NCI-H128 (cell line): ENCODE measurements at regions not wholly inside any gene's neighbourhood (a gene's known extent, or its start where the extent isn't known, plus 50 kb on each side); places are given as distances from the start of the nearest gene placed in this dataset.
"Not testable (repeated sequence)": the region's sequence is repeated elsewhere in the genome, so short reads cannot be mapped to it uniquely, and the experiment has no call there.

Experiments
- DNase-seq: peaks from one replicate; lab custom pipeline; 2025; ENCODE audit not compliant: unreplicated experiment; lab: John Stamatoyannopoulos, UW

DNA sequence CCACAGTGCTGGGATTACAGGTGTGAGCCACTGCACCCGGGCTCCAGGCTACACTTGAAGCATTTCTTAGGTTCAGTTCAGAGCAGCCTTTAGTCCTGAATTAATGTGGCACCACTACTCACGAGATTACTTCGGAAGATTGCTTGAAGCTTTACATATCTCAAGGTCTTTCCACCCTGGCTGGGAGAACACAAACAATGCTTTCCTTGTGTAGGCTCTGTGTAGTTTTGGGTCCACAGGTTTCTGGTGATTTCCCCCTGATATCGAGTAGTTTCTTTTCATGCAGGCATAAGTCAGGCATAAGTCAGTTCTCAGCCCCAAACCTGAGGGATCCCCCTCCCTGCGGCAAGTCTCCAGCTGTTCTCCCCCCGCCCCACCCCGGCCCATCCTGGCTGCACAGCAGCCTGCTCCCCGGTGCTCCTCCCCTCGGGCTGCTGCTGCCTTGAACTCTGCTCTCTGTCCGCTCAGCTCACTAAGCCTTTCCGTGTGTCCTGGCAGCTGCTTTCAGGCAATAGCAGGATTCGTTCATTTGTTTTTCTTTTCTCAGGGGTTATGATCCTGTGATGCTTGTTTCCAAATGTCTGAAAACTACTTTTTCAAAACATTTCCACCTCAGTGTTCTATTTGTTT is 417.7 kb downstream of the TMEM121 start:
- no peak for DNase-seq

DNA sequence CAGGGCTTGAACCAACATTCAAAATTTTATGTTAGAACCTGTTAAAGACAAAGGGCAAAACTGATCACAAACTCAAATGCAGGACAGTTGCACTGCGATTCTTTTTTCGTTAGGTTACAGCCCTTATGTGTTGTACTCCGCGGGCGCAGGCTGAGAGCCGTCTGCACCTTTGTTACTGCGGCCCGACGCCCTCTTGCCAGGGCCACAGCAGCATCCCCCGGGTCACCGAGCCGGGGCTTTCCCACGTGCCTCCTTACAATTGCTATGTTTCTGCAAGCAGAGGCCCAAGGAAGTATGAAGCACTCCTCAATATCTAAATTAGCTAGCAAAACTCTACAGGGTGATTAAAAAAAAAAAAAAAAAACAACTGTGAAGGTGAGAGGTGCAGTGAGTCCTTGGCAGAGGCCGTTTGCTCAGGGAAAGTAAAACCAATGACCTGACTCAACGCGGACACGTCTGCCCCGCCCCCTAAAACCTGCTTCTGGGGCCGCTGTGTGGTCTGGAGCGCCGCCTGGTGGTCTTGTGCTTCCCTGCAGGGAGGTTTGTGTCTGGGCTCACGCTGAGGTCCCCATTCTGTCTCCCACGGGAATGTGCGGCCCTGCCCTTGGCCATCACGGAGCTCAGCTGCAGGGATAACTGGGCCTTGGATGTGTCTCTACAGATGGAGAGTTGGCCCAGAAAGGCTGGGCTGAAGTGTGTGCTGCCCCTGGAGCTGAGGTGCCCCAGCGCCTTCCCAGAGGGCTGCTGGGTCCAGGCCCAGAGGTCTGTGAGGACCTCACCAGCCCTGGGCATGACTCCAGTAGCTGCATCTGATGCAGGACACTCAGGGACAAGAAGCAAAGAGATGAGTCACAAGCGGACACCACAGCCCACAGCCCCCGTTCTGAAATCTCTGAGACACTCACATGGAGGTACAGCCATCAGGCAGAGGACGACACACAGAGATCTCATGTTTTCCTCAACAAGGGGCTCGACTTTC is 418.5 kb downstream of the TMEM121 start:
- no peak for DNase-seq

DNA sequence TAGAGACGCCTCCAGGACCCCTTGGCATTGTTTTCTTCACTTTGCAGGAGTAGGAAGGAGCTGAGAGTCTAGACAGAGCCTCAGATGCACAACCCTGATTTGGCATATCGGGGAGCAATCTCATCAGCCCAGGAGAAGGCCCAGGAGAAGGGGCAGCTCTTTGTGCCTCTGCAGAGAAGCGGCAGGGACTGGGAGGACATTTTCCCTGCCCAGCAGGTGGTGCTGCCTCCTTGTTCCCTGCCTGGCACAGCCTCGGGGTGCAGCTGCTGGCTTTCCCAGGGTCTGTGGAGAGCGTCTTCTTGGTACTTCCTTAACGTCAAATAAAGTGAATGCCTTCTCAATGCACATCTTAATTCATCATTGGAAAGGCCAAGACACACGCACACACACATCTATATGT is 419.5 kb downstream of the TMEM121 start:
- no peak for DNase-seq

DNA sequence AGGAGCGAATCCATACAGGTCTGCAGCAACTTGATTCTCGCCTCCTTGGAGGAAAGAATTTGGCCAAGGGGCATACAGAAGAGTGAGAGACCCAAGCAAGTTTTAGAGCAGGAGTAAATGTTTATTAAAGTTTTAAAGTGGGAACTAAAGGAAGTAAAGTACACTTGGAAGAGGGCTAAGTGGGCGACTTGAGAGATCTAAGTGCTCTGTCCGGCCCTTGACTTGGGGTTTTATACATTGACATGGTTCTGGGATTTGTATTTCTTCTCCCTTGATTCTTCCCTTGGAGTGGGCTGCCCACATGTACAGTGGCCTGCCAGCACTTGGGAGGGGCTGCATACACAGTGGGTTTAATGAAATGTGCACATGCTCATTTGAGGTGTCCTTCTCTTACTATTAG is 421.2 kb downstream of the TMEM121 start:
- no peak for DNase-seq

DNA sequence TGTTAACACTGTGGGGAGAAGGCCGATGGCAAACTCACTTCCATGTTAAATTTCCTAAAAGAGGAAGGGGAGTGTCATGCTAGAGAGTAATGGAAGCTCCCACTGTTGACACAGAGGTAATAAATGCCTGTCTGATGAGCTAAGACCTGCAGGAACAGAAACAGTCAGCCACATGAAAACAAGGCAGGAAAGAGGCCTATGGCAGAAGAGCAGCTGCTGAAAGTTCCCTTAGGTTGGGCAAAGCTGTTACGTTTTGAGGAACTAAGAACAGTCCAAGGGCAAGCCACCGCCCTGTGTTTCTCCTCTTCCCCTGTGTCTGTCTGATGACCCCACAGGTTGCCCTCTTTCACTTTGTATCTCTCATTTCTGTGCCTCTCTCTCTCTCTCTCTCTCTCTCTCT is 422.6 kb downstream of the TMEM121 start:
- not testable (repeated sequence) for DNase-seq

DNA sequence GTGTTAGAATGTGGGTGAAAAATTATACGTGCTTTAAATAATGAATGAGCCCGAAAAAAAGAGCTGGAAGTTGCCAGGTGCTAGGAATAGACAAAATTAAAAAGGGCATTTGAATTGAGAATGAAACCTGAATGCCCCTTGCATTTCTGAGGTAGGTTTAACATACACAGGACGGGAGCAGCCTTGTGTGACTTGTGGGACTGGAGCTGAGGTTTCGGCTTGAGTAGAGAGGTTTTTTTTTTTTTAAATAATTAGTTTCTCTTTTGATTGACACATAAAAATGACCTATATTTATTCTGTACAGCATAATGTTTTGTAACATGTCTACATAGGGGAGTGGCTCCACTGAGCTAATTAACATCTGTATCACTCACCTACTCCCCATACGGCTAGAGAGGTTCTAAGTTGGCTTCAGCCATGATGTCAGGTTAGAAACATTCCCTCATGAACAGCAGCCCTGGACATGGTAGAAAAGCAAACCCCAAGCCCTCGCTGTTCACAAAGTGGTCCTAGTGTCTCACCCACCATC is 424.0 kb downstream of the TMEM121 start:
- DNase-seq: not testable (repeated sequence)

DNA sequence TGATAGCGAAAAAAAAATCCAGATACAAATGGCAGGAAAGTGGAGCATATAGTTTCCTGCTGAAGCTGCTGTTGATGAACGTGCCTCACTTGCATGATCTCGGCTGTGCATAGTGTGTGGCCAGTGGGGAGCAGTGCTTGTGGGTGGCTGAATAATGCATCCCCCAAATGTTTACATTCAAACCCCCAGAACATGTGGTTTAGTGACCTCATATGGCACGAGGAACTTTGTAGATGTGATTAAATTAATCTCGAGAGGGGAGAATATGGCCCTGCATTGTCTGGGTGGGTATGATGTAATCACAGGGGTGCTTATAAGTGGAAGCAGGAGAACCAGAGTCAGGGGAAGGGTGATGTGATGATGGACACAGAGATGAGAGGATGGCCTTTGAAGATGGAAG is 425.0 kb downstream of the TMEM121 start:
- DNase-seq: no peak

DNA sequence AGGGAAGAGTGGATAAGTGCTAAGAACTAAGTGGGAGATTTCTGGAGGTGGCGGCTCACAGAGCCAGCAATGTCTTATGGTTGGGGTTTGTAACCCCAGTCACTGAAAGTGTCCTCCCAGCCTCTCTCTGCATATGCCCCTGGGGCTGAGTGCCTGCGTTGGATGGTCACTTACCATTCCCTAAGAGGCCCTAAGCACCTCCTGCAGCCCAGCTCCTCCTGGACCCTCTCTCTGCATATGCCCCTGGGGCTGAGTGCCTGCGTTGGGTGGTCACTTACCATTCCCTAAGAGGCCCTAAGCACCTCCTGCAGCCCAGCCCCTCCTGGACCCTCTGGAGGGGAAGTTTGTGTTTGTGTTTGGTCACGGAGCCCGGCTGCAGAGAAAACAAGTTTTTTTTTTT is 425.8 kb downstream of the TMEM121 start:
- DNase-seq: no peak

DNA sequence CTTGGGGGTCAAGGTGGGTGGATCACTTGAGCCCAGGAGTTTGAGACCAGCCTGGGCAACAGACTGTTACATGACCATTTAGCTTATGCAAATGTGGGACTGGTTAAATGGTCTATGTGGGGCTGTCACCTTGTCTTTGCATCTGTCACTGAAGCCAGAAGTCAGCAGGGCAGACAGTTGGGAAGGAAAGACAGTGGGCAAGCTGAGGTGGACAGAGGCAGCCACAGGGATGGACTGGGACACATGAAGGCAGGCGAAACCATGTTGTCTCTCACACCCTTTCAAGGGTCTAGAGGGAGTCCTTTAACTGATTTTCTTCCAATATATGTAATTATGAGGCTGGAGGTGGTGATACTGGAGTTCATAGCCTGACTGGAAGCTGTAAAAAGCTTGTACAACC is 426.4 kb downstream of the TMEM121 start:
- DNase-seq: no peak

DNA sequence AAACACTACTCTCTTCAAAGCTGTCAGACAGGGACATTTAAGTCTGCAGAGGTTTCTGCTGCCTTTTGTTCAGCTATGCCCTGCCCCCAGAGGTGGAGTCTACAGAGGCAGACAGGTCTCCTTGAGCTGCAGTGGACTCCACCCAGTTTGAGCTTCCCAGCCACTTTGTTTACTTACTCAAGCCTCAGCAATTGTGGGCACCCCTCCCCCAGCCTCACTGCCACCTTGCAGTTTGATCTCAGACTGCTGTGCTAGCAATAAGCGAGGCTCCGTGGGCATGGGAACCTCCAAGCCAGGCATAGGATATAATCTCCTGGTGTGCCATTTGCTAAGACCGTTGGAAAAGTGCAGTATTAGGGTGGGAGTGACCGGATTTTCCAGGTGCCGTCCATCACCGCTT is 435.2 kb downstream of the TMEM121 start:
- DNase-seq: not testable (repeated sequence)

DNA sequence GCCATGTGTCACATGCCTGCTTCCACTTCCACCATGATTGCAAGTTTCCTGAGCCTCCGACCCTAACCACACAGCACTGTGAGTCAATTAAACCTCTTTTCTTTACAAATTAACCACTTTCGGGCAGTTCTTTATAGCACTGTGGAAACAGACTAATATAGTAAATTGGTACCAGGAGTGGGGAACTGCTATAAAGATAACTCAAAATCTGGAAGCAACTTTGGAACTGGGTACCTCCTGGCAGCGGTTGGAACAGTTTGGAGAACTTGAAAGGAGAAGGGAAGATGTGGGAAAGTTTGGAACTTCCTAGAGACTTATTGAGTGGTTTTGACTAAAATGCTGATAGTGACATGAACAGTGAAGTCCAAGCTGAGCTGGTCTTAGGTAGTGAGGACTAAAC is 436.1 kb downstream of the TMEM121 start:
- no peak for DNase-seq

DNA sequence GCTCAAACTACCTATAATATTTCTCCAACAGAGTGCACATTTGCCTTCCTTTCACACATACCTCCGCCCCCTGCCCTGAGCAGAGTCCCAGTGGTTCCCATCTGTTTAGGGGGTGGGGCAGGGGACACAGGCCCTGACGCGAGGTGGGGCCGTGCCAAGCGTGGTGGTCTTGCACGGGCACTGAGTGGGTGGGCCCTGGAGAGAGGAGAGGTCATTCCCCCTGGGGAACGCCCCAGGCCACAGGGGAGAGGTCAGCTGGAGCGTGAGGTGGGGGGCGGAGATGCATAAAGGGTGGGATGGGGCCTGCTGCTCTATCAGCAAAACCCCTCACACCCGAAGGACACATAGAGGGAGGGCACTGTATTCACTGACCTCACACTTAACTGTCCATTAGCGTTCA is 441.9 kb downstream of the TMEM121 start:
- DNase-seq: no peak

DNA sequence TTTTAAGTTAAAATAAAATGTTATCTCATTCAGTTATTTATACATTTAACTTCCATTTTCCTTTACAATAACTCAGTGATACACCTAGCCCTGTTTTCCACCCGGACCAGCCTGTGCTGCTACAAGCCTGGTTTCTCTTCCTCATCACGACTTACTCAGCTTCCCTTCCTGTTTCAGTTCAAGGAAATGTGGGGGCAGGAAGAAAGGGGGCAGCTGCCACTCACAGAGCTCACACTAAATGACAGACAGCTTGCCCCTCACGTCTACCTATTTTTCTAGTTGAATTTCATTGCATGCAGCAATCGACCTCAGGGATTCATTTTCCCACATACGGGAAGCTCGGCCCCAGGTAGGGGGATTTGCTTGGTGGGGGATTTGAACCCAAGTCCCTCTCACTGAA is 442.6 kb downstream of the TMEM121 start:
- DNase-seq: not testable (repeated sequence)

DNA sequence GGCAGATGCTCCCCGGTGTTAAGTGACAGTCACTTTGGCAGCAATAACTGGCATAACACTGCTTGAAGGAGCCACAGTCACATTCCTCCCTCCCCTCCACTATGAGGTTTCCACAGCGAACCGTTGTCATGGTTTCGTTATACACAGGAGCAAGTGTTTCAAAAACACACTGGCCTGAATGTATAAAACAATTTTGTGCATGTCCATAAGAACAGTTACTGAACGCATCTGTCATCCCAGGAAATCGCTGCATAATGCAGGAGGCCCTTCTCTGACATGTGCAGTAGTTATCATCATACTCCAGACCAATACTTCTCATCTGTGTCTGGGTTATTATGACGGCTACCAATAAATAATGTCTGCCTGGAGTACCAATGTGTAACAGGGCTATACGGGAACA is 444.4 kb downstream of the TMEM121 start:
- not testable (repeated sequence) for DNase-seq

DNA sequence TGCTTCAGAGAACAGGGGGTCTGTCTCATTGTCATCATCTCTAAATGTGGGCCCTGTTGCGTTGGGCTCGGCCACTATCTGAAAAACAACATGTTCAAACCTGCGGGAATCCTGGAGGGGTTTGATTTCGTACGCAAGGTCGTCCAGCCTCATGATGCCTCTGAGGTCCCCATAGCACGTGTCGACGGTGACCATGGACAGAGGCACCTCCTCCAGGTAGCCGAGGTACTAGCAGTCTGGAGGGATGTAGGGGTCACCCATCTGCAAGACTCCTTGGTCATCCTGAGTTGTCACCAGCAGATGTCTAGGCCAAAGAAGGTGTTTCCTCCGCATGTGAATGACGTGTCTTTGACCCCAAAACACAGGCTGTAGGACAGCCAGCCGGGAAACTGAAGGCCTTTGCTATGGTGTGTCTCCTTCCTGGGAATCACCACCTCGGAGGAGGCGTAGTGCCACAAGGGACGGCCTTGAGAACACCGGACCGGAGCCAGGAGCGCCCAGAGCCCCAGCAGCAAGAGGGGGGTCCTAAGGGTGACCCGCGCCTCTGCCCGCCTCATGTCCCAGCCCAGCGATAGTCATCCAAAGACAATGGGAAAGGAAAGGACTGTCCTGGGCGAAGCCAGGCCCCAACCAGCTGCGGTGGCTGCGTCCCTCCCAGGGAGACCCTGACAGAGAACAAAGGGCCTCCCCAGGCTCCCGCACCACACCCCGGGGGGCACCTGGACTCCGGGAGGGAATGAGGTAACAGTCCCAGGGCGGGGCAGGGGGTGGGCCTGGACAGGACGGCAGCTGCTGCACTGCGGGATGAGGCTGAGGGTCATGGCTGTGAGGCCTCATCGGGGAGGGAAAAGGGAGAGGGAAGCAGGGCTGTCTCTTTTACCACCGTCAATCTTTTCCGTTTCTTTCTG is 445.5 kb downstream of the TMEM121 start:
- no peak for DNase-seq

DNA sequence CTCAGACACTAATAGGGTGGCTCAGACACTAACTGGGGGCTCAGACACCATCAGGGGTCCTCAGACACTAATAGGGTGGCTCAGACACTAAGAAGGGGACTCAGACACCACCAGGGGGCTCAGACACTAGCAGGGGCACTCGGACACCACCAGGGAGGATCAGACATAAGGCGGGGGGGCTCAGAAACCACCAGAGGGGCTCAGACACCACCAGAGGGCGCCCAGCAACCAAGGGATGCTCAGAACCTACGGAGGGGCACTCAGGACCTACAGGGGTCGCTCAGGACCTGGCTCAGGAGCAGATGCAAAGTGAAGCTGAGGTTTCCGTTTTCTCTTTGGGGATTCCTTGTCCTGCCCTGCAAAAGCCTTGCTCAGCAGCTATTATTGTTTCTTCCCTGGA is 448.5 kb downstream of the TMEM121 start:
- no peak for DNase-seq

DNA sequence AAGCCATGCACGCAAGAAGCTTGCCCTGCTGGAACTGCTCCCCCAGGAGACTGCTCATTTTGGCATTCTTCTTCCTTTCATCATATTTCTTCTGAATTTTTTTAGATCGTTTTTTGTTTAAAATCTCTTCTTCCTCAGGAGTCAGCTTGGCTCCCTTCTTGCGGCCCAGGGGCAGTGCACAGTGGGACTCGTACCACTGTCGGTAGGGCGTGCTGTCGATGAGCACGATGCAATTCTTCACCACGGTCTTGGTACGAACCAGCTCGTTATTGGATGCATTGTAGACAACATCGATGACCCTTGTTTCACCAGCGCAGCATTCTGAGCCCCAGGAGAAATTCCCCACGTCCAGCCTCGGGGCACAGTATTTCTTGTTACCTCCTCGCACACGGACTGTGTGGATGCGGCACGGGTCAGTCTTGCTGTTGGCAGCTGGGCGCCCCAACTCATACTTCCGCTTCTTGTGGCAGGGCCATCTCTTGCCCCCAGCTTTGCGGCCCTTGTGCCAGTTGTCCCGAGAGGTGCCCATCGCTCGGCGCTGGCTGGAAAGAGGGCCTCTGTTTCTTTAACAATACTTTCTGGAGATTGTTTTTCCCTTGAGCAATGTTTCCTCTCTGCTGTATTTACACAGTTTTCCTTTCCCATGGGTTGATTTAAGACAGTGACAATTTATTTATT is 452.4 kb downstream of the TMEM121 start:
- DNase-seq: no peak

DNA sequence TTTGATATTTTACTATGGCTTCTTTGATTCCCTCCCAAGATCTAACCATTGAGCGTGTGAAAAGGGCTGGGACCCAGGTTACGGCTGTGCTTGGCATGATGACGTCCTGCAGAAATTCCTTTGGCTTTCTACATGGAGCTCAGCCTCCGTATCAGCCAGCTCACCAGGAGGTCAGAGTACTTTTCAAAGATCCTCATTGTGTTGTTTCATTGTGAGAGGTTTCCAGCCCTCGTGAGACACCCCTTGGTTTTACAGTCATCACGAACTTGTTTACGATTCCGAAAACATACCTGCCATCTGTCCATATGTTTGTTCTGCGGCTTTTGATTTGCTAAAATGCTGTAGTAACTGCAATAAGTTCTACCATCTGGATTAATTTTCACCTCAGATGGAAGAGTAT is 453.1 kb downstream of the TMEM121 start:
- no peak for DNase-seq

DNA sequence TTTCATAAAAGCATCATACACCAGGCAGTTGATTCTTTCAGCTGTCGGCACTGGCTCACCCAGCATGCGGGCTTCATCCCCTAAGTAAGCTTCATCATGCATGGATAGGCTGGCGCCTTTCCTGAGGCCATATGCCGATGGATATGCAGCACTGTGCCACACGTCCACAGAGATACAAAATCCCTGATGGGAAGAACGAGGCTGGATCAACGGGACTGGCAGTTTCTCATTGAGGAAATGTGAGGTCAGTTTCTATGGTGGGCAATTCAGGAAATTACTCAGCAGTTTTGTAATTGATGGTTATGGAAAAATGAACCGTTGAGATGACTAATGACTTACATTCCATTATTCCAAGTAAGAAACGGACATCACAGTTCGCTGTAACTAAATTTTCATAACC is 453.8 kb downstream of the TMEM121 start:
- DNase-seq: no peak

DNA sequence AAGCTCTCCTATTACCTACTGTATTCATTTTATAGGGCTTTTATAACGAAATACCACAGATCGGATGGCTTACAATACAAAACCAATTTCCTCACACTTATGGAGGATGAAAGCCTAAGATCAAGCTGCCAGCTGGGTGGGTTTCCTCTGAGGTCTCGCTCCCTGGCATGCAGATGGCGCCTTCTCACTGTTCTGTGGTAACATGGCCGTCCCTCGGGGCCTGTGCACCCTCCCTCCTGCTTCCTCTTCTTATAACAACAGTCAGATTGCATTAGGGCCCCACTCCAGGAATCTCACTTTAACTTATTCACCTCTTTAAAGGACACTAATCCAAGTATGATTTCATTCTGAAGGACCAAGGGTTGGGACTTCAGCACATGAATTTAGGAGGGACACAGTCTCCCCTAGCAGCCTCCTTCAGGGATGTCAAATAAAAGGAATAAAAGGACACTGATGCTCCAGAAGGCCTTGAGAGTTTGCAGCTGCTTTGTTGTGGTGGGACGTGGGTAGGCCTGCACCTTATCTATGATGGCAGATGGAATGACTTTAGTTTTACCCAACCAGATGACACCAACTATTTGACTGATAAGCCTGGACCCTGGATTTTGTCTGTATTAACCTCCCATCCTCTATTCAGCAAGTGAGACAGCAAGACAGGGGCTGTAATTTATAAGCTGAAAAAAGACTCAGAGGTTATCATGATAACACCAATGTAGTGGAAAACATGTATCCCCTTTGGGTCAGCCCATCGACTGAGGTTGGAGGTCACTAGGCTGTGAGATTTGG is 455.3 kb downstream of the TMEM121 start:
- DNase-seq: not testable (repeated sequence)
